NCI-H2107 treated with DMSO at 0.1 percent for 48 hours (cell line): ENCODE measurements at regions not wholly inside any gene's neighbourhood (a gene's known extent, or its start where the extent isn't known, plus 50 kb on each side); places are given as distances from the start of the nearest gene placed in this dataset.
"Not testable (repeated sequence)": the region's sequence is repeated elsewhere in the genome, so short reads cannot be mapped to it uniquely, and the experiment has no call there.

Experiments used
- DNase-seq: peaks from one replicate; lab custom pipeline; 2025; ENCODE audit not compliant: unreplicated experiment; lab: John Stamatoyannopoulos, UW

GRCh38 chr10:125252937-125253336 lies 92.6 kb upstream of the CTBP2 start:
- DNase-seq: no peak

- not testable (repeated sequence) for DNase-seq
These were observed 90.5 kb upstream of the CTBP2 start for GRCh38 chr10:125250834-125251233.

GRCh38 chr10:125249948-125250347 lies 89.6 kb upstream of the CTBP2 start:
- no peak for DNase-seq

GRCh38 chr10:125248489-125248888 lies 88.1 kb upstream of the CTBP2 start:
- no peak for DNase-seq

- DNase-seq: no peak
These were observed 87.2 kb upstream of the CTBP2 start for GRCh38 chr10:125247576-125247975.

GRCh38 chr10:125243532-125244253 lies 83.3 kb upstream of the CTBP2 start:
- DNase-seq: no peak

- DNase-seq: no peak
These were observed 78.3 kb upstream of the CTBP2 start for GRCh38 chr10:125238682-125239081.

- DNase-seq: no peak
These were observed 75.7 kb upstream of the CTBP2 start for GRCh38 chr10:125236091-125236490.

GRCh38 chr10:125235093-125236069 lies 75.0 kb upstream of the CTBP2 start:
- DNase-seq: no peak

GRCh38 chr10:125234576-125234975 lies 74.2 kb upstream of the CTBP2 start:
- not testable (repeated sequence) for DNase-seq

- no peak for DNase-seq
These were observed 73.4 kb upstream of the CTBP2 start for GRCh38 chr10:125233726-125234125.

- DNase-seq: no peak
These were observed 72.5 kb upstream of the CTBP2 start for GRCh38 chr10:125232841-125233240.

GRCh38 chr10:125231813-125232475 lies 71.6 kb upstream of the CTBP2 start:
- DNase-seq: no peak

- DNase-seq: no peak
These were observed 70.9 kb upstream of the CTBP2 start for GRCh38 chr10:125231116-125231812.

GRCh38 chr10:125230251-125230650 lies 69.9 kb upstream of the CTBP2 start:
- DNase-seq: no peak

GRCh38 chr10:125228245-125228940 lies 68.0 kb upstream of the CTBP2 start:
- DNase-seq: not testable (repeated sequence)

GRCh38 chr10:125227546-125227945 lies 67.2 kb upstream of the CTBP2 start:
- no peak for DNase-seq

- no peak for DNase-seq
These were observed 66.5 kb upstream of the CTBP2 start for GRCh38 chr10:125226823-125227222.

- no peak for DNase-seq
These were observed 65.6 kb upstream of the CTBP2 start for GRCh38 chr10:125226005-125226404.

GRCh38 chr10:125225051-125225450 lies 64.7 kb upstream of the CTBP2 start:
- no peak for DNase-seq
